ENCODE measurements at regions not wholly inside any gene's neighbourhood (a gene's known extent, or its start where the extent isn't known, plus 50 kb on each side); places are given as distances from the start of the nearest gene placed in this dataset.
"Not testable (repeated sequence)": the region's sequence is repeated elsewhere in the genome, so short reads cannot be mapped to it uniquely, and the experiment has no call there.

DNA sequence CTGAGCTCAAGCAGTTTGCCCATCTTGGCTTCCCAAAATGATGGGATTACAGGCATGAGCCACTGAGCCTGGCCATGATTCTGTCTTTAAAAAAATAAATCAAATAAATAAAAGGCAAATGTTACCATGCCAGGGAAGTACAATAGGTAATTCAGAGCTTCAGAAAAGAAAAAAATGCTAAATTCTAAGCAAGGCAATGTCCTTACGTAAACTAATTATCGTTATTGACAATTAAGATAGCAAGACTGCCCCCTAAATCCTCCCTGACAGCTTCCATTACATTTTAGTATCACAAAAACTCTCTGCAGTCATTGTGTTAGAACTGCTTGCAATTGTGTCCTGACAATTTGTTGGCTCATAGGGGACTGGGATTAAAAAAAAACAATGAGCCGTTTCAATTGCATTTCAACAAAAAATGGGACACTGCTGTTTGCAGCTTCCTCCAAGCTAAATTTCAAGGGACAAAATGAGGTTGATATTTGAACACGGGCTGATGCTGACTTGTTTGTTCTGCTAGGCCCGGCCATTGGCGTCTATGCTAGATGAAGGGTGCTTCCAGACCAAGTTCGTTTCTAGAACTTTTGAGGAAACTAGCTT lies 88.9 kb downstream of the MOGAT1 start:
- no peak for DNase-seq (ENCODE audit: low spot score)
- TF ChIP-seq, protein P1, sequence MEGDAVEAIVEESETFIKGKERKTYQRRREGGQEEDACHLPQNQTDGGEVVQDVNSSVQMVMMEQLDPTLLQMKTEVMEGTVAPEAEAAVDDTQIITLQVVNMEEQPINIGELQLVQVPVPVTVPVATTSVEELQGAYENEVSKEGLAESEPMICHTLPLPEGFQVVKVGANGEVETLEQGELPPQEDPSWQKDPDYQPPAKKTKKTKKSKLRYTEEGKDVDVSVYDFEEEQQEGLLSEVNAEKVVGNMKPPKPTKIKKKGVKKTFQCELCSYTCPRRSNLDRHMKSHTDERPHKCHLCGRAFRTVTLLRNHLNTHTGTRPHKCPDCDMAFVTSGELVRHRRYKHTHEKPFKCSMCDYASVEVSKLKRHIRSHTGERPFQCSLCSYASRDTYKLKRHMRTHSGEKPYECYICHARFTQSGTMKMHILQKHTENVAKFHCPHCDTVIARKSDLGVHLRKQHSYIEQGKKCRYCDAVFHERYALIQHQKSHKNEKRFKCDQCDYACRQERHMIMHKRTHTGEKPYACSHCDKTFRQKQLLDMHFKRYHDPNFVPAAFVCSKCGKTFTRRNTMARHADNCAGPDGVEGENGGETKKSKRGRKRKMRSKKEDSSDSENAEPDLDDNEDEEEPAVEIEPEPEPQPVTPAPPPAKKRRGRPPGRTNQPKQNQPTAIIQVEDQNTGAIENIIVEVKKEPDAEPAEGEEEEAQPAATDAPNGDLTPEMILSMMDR (IDR thresholded peaks at IDR 0.05; ENCODE audit: borderline replicate concordance, control extremely low read depth, extremely low read depth, insufficient read depth, missing control alignments) = no peak
- in situ Hi-C loops (cut with MboI; ENCODE audit: low sequenced_read_pairs, unreplicated experiment) = no loop called here

DNA sequence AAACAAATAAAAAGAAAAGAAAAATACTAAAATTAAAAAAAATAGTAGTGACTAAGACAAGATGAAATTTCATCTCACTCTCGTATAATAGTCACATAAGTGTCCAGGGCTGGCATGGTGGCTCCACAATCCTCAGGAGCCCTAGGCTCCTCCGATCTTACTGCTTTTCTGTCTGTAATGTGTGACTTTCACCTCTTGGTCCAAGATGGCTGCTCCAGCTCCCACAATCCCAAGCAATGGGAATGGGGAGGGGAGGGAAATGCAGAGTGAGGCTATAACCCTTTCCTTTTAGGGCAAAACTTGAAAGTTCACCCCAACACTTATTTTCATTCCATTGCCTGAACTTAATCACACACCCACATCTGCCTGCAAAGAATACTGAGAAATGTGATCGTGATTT lies 90.4 kb downstream of the MOGAT1 start:
- in situ Hi-C loops (cut with MboI; ENCODE audit: low sequenced_read_pairs, unreplicated experiment) = no loop called here
- no peak for DNase-seq (ENCODE audit: low spot score)
- TF ChIP-seq, protein P1 (IDR thresholded peaks at IDR 0.05; ENCODE audit: borderline replicate concordance, control extremely low read depth, extremely low read depth, insufficient read depth, missing control alignments) = no peak

DNA sequence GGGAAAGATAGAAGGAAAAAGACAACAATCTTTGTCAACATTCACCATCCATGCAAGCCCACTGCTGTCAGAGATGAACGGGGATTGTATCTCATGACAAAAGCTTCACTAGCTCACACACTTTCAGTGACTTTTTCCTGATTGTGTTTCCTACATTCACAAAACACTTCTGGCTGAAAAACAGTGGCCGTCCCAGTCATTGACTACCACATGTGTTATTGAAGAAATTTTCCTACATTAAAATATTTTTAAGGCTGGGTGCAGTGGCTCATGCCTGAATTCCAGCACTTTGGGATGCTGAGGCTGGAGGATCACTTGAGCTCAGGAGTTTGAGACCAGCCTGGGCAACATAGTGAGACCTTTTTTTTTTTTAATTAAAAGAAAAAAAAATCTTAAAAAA lies 90.9 kb downstream of the MOGAT1 start:
- DNase-seq (ENCODE audit: low spot score) = no peak
- in situ Hi-C loops (cut with MboI; ENCODE audit: low sequenced_read_pairs, unreplicated experiment) = no loop called here
- TF ChIP-seq, protein P1 (IDR thresholded peaks at IDR 0.05; ENCODE audit: borderline replicate concordance, control extremely low read depth, extremely low read depth, insufficient read depth, missing control alignments) = no peak

DNA sequence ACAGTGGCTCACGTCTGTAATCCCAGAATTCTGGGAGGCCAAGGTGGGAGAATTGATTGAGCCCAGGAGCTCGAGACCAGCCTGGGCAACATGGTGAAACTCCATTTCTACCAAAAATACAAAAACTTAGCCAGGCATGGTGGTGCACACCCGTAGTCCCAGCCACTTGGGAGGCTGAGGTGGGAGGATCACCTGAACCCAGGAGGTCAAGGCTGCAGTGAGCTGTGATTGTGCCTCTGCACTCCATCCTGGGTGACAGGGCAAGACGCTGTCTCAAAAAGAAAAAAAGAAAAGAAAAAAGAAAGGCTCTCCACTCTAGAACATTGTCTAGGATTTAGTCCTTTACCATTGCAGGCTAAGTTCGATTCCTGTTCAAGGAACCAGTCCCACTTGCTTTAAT lies 94.4 kb downstream of the MOGAT1 start:
- DNase-seq (ENCODE audit: low spot score); in situ Hi-C loops (cut with MboI; ENCODE audit: low sequenced_read_pairs, unreplicated experiment): not testable (repeated sequence)

DNA sequence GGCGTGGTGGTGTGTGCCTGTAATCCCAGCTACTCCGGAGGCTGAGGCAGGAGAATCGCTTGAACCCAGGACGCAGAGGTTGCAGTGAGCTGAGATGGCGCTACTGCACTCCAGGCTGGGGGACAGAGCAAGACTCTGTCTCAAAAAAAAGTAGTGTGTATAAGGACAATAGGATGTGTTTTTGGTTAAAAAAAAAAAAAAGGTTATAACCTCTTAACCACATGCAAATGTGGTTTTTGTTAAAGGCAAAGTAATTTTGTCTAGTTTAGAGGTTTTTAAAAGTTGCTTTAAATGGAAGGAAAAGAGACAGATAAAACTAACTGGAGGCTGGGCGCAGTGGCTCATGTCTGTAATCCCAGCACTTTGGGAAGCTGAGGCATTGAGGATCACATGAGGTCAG lies 92.8 kb upstream of the ACSL3 start:
- in situ Hi-C loops (cut with MboI; ENCODE audit: low sequenced_read_pairs, unreplicated experiment); DNase-seq (ENCODE audit: low spot score): not testable (repeated sequence)

DNA sequence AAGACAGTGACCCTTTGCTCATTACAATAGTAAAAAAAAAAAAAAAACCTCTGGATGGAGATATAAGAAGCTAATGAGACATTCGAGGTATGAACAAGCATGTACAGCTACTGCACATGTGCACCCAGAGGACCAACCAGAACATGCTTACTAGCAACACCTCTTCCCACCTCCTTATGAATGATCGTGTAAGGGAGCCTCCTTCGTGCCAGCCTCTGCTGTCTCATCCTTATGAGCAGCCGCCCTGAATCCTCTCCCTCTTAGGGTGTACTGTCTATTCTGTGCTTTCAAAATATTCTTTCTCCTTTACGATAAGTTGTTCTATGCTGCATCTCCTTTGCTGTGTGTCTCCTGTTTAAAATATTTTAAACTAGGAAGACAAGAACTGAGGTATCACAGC lies 91.4 kb upstream of the ACSL3 start:
- in situ Hi-C loops (cut with MboI; ENCODE audit: low sequenced_read_pairs, unreplicated experiment) = no loop called here
- TF ChIP-seq, protein P1 (IDR thresholded peaks at IDR 0.05; ENCODE audit: borderline replicate concordance, control extremely low read depth, extremely low read depth, insufficient read depth, missing control alignments) = no peak
- DNase-seq (ENCODE audit: low spot score) = no peak

DNA sequence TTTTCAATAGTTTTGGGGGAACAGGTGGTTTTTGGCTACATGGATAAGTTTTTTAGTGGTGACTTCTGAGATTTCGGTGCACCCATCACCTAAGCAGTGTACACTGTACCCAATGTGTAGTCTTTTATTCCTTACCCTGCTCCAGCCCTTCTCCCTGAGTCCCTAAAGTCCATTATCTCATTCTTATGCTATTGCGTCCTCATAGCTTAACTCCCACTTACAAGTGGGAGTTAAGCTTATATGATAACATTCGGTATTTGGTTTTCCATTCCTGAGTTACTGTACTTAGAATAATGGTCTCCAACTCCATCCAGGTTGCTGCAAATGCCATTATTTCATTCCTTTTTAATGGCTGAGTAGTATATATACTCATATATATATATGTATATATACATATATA lies 90.9 kb upstream of the ACSL3 start:
- in situ Hi-C loops (cut with MboI; ENCODE audit: low sequenced_read_pairs, unreplicated experiment) = no loop called here
- TF ChIP-seq, protein P1 (IDR thresholded peaks at IDR 0.05; ENCODE audit: borderline replicate concordance, control extremely low read depth, extremely low read depth, insufficient read depth, missing control alignments) = no peak
- DNase-seq (ENCODE audit: low spot score) = no peak

DNA sequence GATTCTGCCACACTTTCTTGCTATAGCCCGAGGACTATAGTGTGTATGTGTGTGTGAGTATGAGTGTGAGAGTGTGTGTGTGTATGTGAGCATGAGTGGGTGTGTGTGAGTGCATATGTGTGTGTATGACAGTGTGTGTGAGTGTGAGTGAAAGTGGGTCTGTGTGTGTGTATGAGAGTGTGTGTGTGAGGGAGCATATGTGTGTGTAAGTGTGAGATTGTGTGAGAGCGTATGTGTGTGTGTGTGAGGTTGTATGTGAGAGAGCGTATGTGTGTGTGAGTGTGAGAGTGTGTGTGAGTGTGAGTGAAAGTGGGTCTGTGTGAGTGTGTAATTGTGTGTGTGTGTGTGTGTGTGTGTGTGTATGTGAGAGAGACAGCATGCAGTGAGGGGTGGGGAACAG lies 89.0 kb upstream of the ACSL3 start:
- TF ChIP-seq, protein P1 (IDR thresholded peaks at IDR 0.05; ENCODE audit: borderline replicate concordance, control extremely low read depth, extremely low read depth, insufficient read depth, missing control alignments) = no peak
- DNase-seq (ENCODE audit: low spot score) = no peak
- in situ Hi-C loops (cut with MboI; ENCODE audit: low sequenced_read_pairs, unreplicated experiment) = no loop called here
